ENCODE measurements at regions not wholly inside any gene's neighbourhood (a gene's known extent, or its start where the extent isn't known, plus 50 kb on each side); places are given as distances from the start of the nearest gene placed in this dataset.

- DNase-seq, result no peak
Measured at GRCh38 chrX:42946544-42947194, 168.7 kb upstream of the PPP1R2C start.

DNA sequence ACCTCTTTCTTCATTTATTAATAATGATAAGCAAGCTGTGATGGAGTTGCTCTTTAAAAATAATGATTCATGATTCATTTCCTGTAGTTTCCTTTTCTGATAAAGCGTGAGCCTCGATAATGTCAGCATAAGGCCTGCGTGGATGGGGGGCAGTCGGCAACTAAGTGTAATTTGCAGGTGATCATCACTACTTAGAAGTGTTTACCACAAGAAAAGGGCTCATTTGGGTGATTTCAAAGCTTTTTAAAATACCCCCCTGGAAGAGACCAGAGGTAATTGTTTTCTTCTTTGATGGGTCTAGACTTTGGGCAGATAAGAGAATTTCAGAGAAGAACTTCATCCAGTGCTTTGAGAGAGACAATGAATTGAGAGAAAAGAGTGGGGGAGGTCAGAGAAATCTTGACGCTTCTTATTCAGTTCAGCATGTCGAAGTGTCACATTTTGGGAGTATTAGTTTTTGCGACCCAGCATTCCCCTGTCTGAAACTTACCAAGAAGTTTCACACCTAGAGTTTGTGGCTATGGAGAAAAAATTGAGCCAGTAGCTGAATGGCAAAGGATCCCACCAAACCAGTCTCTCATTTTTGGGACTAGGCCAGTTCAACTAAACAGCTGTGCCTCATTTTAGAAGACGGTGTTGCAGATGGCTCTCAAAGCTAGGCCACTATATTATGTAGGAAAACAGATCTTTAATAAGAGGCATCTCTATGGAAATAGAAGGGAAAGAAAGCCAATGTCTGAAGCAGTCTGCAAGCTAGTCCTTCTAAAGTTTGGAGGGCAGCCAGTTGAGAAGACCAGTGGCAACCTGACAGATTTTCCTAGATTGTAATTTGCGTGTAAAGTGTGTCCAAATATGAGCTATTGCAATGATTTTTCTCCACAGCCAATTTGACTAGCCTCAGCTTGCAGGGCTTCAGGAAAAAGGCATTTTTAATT lies 171.0 kb upstream of the PPP1R2C start:
- peak; percentile 44 for DNase-seq

DNA sequence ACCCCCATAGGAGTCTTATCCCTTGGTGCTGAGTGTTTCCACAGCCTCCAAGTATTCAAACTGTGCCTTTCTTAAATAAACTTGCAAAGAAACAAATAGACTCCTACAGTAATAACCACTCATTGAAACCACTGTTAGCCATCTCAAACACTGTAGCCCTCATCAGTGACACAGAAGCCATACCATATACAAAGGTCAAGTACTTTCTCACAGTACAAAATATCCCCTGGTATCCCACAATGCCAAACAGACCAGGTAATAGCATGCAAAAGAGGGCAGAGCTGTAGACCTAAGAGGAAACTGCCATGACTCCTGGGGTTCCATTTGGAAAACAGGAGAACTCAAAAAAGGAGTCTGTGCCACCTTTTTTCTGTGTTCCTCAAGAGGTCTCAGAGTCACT lies 173.8 kb upstream of the PPP1R2C start:
- DNase-seq, result no peak

- DNase-seq, result no peak
Measured at GRCh38 chrX:42952621-42953020, 174.7 kb upstream of the PPP1R2C start.

GRCh38 chrX:42954880-42955279 lies 176.9 kb upstream of the PPP1R2C start:
- DNase-seq, result no peak

DNA sequence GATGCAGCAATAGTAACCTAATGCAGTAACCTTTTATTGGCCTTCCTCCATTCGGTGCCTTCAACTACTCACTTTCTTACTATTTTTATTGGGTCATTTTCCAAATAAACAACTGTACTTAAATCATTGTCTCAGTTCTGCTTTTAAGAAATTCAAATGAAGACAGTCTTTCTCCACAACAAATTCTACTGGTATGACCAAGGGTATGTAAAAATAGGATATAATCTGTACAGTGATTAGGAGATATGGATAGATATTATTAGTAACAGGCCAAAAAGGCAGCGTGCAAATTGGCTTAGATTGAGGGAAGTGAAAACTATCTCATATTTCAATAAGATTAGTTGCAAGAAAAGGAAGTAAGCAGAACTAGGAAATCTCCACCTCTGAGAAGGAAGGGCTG lies 177.4 kb upstream of the PPP1R2C start:
- DNase-seq, result no peak

DNA sequence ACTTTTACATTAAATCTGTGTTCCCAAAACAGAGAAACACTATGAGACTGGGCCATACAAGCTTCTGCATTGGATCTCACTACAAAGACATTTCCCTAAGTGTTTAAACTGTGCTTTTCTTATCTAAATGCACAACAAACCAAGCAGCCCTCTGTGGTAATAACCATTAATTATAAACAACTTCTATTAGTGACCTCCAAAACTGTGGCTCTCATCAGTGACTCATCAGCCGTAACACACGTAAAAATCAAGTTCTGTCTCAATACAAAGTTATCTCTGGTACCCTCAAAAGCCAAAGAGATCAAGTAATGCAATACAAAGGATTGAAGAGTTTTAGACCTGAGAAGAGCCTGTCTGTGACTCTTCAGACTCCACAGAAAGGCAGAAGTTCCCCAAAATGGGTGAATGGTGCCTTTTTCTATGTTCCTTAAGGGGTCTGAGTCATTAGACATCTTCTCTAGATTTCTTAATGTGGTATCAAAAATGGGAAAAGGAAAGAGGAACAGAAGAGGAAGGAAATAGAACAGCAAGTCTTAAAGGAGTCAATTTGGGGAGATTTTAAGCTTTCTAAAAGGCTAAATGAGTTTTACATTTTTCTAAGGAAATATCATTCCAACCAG lies 189.8 kb upstream of the PPP1R2C start:
- no peak for DNase-seq

DNA sequence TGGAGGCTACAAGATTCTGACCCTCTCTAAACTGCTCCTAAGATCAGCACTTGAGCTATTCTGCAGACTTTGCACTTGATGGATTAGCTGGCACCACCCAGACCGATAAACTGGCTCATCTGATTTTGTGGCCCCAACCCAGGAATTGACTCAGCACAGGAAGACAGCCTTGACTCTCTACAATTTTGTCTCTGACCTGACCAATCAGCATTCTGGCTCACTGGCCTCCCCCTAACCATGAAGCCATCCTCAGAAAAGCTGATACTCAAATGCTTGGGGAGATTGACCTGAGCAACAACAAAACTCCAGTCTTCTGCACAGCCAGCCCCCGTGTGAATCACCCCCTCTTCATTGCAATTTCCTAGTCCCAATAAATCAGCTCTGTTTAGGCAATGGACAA lies 195.4 kb upstream of the PPP1R2C start:
- no peak for DNase-seq

DNA sequence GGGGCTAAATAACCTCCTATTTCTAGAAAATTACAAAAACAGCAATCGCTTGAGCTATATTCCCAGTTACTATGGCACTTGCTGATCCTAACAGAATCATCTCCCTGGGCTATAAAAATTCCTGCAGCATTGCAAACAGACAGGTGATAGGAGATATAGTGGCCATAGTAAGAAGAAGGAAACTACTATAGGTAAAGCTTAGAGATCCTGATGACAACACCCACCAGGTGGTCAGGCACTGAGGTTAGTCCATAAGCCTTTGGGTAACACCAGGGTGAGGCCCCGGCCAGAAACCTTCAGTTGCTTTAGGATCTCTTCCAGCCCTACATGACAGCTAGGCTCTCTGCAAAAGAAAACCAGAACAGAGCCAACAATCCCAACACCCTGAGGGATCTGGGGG lies 197.9 kb upstream of the PPP1R2C start:
- DNase-seq, result no peak

GRCh38 chrX:42976746-42977366 lies 198.9 kb upstream of the PPP1R2C start:
- DNase-seq, result no peak

DNA sequence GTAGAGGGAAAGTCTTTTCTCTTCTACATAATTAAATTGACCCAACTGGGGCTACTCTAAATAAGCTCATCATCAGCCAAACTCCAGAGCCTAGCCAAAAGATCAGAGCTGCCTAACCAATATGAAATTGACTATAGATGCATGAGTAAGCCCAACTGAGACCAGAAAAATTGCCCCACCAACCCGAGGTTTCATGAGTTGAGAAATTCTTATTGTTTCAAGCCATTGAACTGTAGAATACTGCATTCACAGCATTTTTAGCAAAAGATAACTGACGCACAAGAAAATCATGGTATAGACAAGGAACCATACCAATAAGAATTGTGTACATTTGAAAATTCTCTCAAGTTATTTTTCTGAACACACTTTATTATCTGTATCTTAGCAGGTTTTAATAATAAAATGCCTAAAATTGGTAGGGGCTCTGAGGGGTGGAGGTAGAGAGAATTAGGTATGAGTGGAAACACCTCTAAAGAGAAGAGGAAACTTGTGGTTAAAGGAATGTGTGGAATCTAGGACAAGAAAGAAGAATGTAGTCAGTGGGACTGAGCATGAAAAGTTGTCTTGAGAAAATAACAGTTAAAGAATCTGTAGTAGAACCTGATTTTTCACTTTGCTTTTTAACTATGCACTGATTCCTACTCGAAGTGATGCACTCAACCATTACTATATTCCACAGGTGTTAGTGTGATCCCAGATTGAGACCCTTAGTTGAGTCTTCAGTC lies 200.9 kb upstream of the PPP1R2C start:
- no peak for DNase-seq

DNA sequence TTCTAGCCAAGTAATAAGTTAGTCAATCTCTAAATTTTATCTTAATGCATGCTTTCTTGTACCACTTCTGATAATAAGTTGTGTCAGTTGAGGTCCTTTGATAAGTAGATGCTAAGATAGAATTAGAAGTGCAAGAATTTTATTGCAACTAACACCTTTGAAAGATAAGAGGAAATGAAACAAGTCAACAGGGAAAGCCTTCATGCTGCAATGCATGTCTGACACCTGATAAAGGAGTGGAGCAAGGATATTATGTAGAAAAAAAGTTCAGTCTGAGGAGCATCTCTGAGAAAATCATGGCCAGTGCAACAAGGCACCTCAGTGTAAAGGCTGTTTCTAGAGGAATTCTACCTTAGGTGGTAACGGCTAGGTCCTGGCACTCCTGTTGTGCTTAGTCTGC lies 210.7 kb upstream of the PPP1R2C start:
- DNase-seq, result no peak

DNA sequence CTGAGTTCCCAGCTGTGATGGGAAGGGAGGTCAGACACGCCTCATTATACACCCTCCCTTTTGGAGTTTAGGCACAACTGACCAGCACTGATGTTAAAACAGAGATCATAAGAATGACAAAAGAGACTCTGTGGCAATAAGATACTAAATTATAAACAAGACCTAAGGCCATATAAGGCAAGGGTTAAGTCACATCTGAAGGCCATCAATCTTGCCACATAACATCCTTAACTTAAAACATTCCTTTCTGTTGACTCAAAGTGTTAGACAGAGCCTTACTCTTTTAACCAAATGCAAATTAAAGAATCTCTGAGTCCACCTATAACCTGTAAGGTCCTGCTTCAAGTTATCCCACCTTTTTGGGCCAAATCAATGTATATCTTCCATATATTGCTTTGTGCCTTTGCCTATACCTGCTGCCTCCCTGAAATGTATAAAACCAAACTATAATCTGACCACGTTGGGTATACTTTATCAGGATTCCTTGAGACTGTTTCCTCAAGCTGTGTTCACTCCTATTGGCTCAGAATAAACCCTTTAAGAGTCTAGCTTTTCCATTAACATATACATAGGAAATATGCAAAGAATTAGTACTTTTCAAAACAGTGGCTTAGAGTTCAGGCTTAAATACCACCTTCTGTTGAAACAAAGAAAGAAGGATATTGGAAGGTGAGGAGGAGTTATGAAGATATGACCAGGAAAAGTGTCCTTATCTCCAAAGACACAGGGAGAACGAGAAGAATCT lies 214.4 kb upstream of the PPP1R2C start:
- DNase-seq, result no peak

GRCh38 chrX:42996861-42997260 lies 218.9 kb upstream of the PPP1R2C start:
- no peak for DNase-seq

DNA sequence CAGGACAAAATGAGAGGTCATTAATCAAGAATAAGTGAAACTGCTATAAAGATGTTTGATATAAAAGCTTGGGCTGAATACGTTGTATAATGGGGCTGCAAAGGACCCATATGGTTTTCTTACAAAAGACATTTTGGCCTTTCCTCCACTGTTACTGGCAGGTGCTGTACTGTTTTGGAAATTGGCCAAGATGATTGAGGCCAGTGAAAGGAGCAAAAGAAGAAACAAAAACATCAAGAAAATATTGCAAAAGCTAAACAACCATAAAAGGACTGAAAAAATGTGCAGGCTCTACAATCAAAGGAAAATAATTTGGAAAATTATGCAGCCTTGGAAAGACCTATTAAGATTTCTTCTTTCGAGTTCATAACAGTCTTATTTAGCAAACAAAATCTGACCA lies 222.2 kb upstream of the PPP1R2C start:
- no peak for DNase-seq

DNA sequence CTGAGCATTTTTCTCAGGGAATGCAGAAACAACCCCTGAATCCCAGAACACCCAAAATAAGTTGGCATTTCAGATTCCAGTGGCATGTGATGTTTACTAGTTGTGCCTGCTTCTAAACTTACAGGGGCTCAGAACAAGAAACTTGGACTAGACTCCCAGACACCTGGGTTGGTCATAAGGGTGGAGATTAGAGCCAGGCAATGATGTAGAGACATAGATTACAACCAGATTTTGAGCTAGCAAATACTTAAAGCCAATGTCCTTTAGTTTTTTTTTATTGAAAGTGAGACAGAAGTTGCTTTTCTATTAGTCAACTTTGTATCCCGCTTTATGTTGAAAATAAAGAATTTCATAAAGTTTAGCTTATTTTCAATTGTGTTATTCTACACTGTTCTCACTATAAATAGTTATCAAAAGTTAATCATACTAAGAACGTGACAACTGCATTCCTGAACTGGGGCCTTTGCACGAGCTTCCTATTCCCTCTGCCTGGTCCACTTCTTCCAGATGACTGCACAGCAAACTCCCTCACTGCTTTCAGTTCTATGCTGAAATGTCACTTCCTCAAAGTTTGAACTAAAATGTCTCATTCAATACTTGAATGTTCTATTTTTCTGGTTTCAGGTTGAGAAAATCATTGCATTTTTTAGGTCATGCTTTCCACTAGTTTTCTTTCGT lies 224.7 kb upstream of the PPP1R2C start:
- DNase-seq, result no peak

DNA sequence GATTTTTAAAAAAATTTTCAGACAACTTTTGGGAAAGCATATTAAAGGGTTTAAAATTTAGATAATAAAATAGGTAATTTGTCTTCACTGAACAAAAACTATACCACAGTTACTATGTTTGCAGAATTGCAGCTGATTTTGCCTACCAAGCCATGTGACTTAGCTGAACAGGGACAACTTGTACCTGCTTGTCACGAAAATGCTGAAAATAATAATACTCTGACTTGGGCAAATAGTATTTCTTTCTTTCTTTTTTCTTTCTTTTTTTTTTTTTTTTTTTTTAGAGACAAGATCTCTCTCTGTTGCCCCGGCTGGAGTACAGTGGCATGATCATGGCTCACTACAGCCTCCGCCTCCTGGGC lies 225.2 kb upstream of the PPP1R2C start:
- no peak for DNase-seq

GRCh38 chrX:43003939-43004338 lies 226.0 kb upstream of the PPP1R2C start:
- no peak for DNase-seq

GRCh38 chrX:43005561-43005960 lies 227.6 kb upstream of the PPP1R2C start:
- no peak for DNase-seq

- no peak for DNase-seq
Measured at GRCh38 chrX:43008356-43008755, 230.4 kb upstream of the PPP1R2C start.

DNA sequence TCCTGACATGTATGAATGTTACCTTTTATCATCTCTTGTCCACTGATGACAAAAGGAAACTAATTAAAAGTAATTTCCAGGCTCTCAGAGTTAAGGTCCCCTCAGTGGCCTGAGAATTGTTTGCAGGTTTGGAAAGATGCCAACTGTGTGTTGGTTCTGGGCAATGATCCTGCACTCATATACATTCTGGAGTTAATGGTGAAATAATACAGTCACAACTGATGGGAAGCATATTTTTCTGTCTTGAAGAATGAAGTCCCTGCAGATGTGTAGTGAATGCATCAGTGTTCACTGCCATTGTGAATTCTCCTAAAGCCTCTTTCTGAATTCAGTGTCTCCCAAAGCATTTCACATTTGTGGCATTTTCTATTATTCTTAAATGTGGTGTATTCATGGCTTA lies 238.1 kb upstream of the PPP1R2C start:
- peak; percentile 16 for DNase-seq

GRCh38 chrX:43018031-43018430 lies 240.1 kb upstream of the PPP1R2C start:
- no peak for DNase-seq
